HG03575 (cell line): ENCODE measurements at regions not wholly inside any gene's neighbourhood (a gene's known extent, or its start where the extent isn't known, plus 50 kb on each side); places are given as distances from the start of the nearest gene placed in this dataset.
"Not testable (repeated sequence)": the region's sequence is repeated elsewhere in the genome, so short reads cannot be mapped to it uniquely, and the experiment has no call there.

Source experiments
- ATAC-seq: cut with Tn5 transposase; IDR thresholded peaks from one replicate; pipeline ENCODE4 v1.9.1; 2021; ENCODE audit not compliant: unreplicated experiment, insufficient number of reproducible peaks, low FRiP score; ENCODE audit errors: extremely low read depth

DNA sequence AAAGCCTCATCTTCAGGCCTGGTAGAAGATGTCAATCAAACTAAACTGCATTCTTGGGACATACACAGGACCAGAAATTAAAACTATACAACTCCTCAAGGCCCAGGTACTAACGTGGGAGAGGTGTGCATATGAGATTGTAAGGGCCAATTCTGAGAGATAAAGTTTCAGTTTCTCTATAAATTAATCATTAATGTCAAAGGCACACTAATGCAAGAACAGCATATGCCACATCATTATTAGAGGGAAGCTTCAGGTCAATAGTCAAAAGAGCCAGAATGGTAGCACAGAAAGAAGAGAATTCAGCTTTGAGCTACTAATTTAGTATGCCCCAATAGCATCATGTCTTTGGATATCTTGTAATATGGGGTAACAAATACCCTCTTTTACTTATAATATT lies 744.9 kb upstream of the MGAT4C start:
- ATAC-seq: no peak

DNA sequence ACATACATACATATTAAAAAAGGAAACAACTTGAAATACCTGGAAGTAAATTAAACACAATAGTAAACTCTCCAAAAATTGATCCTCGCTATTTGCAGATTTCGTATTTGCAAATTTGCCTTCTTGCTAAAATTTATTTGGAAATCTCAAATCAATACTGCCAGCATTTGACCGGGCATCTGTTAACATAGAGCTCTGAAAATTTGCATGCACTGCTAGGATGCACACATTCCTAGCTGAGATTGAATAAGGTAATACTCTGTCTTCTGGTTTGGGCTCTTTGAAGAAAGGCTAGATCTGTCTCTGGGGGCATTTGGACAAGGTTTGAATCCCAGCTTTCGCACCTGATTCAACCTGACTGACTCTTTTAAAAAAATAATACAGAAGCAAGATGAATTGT lies 729.1 kb upstream of the MGAT4C start:
- no peak for ATAC-seq

DNA sequence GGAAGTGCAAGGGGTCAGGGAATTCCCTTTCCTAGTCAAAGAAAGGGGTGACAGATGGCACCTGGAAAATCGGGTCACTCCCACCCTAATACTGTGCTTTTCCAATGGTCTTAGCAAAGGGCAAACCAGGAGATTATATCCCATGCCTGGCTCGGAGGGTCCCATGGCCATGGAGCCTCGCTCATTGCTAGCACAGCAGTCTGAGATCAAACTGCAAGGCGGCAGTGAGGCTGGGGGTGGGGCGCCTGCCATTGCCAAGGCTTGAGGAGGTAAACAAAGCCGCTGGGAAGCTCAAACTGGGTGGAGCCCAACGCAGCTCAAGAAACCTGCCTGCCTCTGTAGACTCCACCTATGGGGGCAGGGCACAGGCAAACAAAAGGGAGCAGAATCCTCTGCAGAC lies 714.4 kb upstream of the MGAT4C start:
- ATAC-seq: not testable (repeated sequence)

DNA sequence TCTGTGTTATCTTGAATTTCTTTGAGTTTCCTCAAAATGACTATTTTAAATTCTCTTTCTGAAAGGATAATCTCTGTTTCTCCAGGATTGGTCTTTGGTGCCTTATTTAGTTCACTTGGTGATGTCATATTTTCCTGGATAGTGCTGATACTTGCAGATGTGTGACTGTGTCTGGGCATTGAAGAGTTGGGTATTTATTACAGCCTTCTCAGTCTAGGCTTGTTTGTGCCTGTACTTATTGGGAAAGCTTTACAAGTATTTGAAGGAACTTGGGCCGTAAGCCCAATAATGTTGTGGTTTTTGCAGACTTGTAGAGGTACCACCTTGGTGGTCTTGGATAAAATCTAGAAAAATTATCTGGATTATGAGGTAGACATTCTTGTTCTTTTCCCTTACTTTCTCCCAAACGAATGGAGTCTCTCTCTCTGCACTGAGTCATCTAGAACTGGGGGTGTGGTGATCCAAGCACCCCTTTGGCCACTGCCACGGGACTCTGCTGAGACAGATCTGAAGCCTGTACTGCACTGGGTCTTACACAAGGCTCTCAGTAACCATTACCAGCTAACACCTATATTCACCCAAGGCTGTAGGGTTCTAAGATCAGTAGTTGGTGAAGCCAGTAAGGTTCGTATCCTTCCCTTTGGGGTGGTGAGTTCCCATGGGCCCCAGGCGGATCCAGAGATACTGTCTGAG lies 703.7 kb upstream of the MGAT4C start:
- ATAC-seq: no peak

DNA sequence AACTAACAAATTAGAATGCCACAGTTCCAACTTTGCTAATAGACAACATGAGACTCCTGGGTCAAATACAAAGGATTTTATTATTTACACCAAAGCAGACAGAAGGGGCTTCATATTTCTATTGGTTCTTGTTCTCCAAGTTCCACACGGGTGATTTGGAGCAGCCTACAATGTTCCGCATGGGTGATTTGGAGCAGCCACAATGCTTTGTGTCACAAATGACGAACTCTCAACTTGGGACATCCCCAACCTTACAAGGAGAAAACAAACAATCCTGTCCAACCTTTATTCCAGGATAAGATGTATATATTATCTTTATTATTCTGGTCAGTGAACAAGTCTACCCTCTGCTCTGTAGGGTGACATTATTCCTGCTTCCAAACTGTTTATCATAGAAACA lies 694.3 kb upstream of the MGAT4C start:
- ATAC-seq: no peak

DNA sequence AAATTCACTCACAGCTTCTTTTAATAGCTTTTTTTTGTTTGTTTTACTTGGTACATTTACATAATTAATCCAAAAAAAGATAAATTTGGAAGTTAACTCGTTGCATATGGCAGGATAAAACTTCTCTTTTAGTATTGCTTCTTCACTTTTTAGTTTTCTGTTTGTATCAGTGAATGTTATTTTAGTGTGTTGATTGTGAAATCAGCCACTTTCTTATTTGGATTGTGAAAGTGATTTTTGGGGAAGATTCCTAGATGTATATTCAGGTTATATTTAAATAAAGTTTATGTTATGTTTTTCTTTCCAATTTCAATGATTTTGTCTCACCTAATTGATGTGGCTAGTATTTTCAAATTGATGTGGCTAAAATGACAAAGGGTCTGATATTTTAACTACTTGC lies 693.9 kb upstream of the MGAT4C start:
- no peak for ATAC-seq

DNA sequence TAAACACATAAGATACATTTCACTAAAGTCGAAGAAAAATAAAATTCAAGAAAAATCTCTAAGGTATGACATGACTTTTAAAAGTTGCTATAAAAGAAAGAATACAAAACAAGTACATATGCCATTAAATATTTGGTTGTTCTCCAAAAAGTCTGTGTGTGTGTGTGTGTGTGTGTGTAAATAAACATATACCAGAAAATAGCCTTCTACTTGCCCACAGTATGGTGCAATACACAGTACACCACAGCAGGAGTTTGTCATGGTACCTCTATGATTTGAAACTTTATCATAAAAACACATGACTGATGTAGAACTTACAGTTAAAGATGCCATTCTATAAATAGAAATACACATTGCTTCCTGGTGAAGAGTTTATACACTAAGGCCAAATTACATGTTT lies 692.7 kb upstream of the MGAT4C start:
- ATAC-seq: no peak

DNA sequence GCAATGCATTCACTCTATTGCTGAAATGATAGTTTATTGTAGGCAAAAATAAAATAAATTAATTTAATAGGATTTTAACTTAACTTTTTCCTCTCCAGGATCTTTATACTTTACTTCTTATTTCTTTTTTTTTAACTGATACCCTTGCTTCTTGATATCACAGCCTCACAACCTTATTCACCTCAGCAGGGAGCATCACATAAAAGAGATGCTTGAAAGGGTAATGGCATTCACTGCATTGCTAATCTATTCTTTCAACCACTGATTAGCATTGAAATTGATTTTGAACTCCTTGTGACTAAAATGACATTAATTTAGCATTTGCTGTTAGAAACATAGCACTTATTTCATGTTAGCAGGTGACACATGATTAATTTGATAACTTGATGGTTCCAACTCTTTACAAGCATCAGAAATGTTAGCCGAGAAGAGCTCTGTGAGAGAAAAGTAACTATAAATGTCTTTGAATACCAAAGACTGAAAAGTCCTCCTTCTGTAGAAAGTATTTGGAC lies 689.5 kb upstream of the MGAT4C start:
- no peak for ATAC-seq

DNA sequence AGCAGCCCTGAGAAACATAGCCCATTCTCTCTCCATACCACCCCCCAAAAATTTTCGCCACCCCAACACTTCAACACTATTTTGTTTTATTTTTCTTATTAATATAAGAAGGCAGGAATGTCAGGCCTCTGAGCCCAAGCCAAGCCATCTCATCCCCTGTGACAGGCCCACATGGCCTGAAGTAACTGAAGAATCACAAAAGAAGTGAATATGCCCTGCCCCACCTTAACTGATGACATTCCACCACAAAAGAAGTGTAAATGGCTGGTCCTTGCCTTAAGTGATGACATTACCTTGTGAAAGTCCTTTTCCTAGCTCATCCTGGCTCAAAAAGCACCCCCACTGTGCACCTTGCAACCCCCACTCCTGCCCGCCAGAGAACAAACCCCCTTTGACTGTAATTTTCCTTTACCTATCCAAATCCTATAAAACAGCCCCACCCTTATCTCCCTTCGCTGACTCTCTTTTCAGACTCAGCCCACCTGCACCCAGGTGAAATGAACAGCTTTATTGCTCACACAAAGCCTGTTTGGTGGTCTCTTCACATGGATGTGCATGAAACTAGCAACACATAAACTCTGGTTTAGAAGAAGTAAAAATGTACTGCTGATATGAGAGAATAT lies 688.1 kb upstream of the MGAT4C start:
- ATAC-seq: not testable (repeated sequence)

DNA sequence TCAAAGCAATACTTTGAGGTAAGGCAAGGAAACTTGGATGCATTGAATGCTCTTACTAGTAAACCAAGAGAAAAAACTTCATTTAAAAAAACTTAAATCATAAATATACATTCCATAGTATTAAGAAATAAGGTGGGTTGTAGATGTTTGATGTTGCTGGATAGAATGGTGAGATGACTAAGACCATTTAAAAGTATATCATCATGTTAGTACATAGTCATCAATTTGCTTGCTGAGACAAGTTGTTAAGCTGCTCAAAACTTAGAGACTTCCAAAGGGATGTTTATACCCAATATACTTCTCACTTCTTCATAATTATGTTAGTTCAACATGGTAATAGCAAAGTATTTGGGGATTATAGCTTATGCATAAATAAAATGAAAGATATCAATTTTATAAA lies 675.5 kb upstream of the MGAT4C start:
- ATAC-seq: no peak

DNA sequence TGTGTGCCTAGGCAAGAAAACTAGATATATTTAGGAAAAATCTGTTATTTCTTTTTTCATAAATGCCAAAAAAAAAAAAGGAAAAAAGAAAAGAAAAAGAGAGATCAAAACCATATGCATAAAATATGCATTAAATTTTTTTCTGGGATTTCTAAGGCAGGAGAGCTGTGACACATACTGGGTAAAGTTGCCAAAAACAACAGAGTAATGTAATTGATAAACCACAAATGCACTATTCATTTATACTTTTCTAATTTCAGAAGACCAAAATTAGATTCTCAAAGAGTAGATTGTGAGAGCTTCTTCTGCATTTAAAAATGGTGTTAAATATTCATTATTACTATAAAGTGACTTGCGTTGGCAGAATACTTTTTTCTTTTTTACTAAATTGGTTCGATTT lies 673.8 kb upstream of the MGAT4C start:
- ATAC-seq: no peak

DNA sequence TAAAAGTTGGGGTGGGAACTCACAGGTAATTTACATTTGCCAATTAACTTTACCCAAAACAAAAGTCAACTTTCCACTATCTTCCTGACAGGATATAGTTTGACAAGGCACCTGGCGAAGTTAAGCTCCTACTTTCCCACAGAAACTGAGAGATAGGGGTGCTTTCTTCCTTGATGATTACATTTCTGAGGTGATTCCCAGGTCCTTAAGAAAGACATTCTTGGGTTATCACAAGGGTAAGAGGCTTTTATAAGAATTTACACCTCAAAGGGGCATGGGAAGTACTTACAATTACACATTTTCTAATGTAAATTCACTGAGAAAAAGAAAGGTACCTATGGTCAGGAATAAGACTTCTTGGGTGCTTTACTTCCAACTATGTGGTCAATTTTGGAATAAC lies 660.9 kb upstream of the MGAT4C start:
- no peak for ATAC-seq

DNA sequence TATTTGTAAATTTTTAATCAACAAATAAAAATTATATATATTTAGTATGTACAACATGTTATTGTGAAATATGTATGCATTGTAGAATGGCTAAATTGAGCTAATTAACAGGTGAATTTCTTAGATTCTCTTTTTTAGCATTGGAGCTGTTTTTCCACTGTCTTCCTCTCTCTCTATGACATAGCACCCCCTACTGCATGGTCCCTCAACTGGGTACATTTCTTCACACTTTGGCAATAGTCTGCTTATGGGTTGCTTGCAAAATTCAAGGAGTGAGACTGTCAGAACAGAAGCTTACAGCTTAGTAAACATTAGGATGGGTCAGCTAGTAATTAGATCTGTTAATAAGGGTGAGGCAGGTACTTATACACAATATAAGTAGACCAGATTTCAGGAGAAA lies 658.5 kb upstream of the MGAT4C start:
- ATAC-seq: no peak

DNA sequence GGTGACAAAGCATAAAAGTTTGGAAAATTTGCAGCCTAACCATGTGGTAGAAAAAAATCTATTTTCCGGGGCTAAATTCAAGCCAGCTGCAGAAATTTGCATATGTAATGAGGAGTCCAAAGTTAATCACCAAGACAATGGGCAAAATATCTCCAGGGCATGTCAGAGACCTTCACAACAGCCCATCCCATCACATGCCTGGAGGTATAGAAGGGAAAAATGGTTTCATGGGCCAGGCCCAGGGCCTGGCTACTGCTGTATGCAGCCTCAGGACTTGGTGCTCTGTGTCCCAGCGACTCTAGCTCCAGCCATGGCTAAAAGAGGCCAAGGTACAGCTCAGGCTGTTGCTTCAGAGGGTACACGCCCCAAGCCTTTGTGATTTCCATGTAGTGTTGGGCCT lies 655.8 kb upstream of the MGAT4C start:
- ATAC-seq: no peak

DNA sequence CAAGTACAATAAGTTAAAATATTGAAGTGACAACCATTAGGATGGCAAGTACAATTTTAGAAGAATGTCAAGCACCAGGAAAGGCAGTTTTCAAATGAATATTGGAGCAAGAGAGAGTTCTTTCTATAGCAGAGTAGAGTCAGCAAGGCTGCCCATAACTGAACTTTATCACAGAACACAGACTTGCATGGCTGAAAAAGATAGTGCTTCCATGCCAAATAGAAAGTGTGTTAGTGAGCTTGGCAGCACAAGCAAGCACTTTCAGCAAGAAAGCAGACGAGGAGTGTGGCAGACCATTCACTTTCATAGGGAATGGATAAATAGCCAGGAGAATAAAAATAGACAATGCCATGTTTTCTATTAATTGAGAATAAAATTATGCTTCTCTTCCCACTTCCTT lies 647.0 kb upstream of the MGAT4C start:
- ATAC-seq: no peak

DNA sequence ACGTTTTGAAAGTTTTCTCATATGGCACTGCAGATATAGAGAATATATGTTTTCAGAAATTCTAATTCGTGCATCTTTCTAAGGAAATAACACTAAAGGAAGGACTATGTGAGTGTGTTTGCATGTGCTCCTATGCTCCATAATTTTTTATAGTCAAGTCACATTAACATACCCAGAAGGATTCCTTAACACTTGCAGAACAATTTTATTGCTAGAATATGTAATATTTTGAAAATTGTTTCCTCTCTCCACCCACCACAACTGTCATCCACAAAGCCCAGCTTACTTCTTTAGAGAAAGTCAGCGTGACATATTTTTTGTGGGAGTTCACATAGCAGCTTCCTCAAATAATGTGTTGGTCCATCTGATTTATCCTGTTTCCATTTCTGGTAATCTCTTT lies 604.6 kb upstream of the MGAT4C start:
- ATAC-seq: no peak

DNA sequence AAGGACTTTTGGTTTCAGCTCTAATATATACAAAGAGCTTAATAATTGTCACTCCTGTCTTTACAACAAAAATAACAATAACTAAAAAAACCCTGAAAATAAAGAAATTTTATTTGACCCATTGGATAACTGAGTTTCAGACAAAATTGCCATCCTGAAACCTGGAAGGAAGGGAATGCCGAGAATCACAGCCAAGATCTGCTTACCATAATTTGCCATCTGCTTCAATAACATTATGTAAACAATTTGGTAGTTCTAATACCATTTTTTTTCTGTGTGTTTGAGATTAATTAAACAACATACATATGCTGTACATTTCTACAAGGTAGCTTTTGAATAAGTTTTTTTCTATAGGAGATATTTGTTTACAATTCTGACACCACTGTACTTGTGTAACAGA lies 596.3 kb upstream of the MGAT4C start:
- ATAC-seq: no peak

DNA sequence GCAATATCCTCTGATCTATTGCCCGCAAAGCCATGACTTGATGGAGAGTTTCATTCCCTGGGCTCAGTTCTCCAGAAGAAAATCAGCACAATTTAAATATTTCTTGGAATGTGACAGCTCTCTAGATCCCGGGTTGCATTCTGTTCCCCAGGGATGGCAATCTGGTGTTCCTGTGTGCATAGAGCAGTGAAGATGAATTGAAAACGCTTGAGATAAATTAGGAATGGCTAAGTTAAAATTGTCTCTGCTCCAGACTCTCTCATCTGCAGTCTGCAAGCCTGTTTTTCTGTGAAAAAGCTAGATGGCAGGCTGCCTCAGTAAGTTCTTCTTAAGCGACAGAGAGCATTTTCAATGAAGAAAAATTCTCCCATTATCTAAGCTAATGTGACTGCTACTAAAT lies 582.5 kb upstream of the MGAT4C start:
- ATAC-seq: no peak

DNA sequence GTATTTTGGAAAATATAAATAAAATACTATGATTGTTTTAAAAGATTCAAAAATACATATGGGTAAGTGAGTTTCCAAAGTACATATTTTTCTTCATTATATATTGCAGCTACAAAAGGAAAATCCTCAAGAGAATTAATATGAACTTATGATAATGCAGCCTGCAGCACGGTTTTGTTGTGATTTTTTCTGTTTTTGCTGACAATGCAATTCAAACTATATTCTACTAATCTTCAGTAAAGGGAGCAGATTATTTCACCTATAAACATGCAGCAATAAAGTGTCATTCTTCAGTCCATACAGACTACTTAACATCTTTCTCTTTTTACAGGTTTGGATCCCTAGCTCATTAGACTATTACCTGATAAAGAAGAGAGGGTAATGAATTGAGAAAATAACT lies 582.1 kb upstream of the MGAT4C start:
- no peak for ATAC-seq

DNA sequence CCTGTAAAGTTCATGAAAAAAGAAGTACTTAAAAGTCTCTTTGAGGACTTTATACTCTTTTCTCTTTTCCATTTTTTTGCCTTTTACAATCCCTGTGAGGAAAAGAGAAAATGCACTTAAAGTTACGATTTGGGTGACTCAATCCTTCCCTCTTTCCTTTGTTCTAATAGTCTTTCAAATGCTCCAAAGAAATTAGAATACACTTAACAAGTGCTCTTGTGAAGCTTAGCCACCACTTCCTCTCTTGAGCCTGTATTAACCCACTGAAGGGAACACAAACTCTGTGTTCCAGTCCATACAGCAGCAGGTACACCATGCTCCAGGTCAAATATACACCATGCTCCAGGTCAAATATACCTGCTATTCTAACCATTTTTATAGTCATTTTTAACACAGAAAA lies 581.1 kb upstream of the MGAT4C start:
- no peak for ATAC-seq

DNA sequence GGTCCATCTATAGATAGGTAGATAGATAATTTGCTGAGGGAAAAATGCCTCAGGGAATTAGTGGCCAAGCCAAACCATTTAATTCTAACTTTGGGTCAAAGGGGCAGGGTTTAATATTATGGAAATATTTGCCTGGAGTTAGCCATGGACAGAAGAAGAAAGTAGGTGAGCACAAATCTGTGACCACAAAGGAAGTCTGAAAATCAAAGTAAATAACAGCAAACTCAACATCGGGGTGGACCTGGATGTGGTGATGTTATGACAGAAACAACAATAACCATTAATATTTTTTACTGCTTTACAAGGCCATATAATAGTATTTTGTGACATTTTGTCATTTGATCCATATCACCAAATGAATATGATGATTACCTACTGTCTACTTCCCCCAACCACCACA lies 578.0 kb upstream of the MGAT4C start:
- no peak for ATAC-seq
